Liver (tissue), 3 donors: ENCODE measurements at regions not wholly inside any gene's neighbourhood (a gene's known extent, or its start where the extent isn't known, plus 50 kb on each side); places are given as distances from the start of the nearest gene placed in this dataset.

Experiments
- RAD21 ChIP-seq, 2 donors: IDR thresholded peaks; 2 replicates each; pipeline ENCODE4 v1.6.1; 2016; ENCODE audit warnings: antibody characterized with exemption in 2 of 2, mild to moderate bottlenecking in 2 of 2
- SP1 ChIP-seq: IDR thresholded peaks from 2 replicates; pipeline ENCODE4 v1.6.1; 2018; ENCODE audit warnings: antibody characterized with exemption, mild to moderate bottlenecking
- TAF1 ChIP-seq: conservative IDR thresholded peaks from 2 replicates; pipeline ENCODE4 v1.6.1; 2016; ENCODE audit warnings: antibody characterized with exemption, mild to moderate bottlenecking
- YY1 ChIP-seq: IDR thresholded peaks from 2 replicates; pipeline ENCODE4 v1.6.1; 2016; ENCODE audit warnings: antibody characterized with exemption, mild to moderate bottlenecking
- TF ChIP-seq, protein P1 (sequence below): fragments of 150-350 bp; IDR thresholded peaks from 2 replicates; pipeline ENCODE4 v1.5.1; 2017; ENCODE audit warnings: improper control_type of control experiment, low read depth, low read length; ENCODE audit not compliant: missing input control
- TF ChIP-seq, protein P2 (sequence below): IDR thresholded peaks from 2 replicates; pipeline ENCODE4 v1.6.1; 2016; ENCODE audit warnings: antibody characterized with exemption, mild to moderate bottlenecking
- TF ChIP-seq, protein P3 (sequence below): IDR thresholded peaks from 2 replicates; pipeline ENCODE4 v1.6.1; 2016; ENCODE audit warnings: antibody characterized with exemption
- donor health status: healthy.
- donor health status: healthy.

DNA sequence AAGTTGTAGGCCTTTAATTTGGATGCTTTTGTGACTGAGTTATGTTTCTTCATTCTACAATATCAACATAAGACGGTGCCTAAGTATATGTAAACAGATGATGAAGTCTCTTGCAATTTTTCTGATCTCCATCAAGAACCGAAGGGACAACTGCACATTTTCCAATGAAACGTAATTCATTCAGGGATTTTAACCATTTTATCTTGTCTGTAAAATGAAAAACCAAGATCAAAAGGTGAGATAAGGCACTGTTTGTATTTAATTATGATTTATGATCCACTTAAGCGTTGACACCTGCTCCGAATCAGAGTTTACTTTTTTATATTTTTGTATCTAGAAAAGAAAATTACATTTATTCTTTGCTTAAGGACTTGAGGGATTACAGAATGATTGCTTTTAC is 556.8 kb upstream of the ARGLU1 start:
- TF ChIP-seq, protein P1, sequence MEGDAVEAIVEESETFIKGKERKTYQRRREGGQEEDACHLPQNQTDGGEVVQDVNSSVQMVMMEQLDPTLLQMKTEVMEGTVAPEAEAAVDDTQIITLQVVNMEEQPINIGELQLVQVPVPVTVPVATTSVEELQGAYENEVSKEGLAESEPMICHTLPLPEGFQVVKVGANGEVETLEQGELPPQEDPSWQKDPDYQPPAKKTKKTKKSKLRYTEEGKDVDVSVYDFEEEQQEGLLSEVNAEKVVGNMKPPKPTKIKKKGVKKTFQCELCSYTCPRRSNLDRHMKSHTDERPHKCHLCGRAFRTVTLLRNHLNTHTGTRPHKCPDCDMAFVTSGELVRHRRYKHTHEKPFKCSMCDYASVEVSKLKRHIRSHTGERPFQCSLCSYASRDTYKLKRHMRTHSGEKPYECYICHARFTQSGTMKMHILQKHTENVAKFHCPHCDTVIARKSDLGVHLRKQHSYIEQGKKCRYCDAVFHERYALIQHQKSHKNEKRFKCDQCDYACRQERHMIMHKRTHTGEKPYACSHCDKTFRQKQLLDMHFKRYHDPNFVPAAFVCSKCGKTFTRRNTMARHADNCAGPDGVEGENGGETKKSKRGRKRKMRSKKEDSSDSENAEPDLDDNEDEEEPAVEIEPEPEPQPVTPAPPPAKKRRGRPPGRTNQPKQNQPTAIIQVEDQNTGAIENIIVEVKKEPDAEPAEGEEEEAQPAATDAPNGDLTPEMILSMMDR, result no peak
- no peak for TF ChIP-seq RAD21 (IDR thresholded peaks at IDR 0.05)
- TF ChIP-seq YY1, result no peak
- TF ChIP-seq TAF1, result no peak
- TF ChIP-seq, protein P2, sequence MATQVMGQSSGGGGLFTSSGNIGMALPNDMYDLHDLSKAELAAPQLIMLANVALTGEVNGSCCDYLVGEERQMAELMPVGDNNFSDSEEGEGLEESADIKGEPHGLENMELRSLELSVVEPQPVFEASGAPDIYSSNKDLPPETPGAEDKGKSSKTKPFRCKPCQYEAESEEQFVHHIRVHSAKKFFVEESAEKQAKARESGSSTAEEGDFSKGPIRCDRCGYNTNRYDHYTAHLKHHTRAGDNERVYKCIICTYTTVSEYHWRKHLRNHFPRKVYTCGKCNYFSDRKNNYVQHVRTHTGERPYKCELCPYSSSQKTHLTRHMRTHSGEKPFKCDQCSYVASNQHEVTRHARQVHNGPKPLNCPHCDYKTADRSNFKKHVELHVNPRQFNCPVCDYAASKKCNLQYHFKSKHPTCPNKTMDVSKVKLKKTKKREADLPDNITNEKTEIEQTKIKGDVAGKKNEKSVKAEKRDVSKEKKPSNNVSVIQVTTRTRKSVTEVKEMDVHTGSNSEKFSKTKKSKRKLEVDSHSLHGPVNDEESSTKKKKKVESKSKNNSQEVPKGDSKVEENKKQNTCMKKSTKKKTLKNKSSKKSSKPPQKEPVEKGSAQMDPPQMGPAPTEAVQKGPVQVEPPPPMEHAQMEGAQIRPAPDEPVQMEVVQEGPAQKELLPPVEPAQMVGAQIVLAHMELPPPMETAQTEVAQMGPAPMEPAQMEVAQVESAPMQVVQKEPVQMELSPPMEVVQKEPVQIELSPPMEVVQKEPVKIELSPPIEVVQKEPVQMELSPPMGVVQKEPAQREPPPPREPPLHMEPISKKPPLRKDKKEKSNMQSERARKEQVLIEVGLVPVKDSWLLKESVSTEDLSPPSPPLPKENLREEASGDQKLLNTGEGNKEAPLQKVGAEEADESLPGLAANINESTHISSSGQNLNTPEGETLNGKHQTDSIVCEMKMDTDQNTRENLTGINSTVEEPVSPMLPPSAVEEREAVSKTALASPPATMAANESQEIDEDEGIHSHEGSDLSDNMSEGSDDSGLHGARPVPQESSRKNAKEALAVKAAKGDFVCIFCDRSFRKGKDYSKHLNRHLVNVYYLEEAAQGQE, result no peak
- TF ChIP-seq SP1, result no peak
- TF ChIP-seq, protein P3, sequence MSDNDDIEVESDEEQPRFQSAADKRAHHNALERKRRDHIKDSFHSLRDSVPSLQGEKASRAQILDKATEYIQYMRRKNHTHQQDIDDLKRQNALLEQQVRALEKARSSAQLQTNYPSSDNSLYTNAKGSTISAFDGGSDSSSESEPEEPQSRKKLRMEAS, result no peak
